WTC11 (cell line): ENCODE measurements at regions not wholly inside any gene's neighbourhood (a gene's known extent, or its start where the extent isn't known, plus 50 kb on each side); places are given as distances from the start of the nearest gene placed in this dataset.

Source experiments
- E2F4 ChIP-seq: sonication (generic); formaldehyde crosslinking; IDR thresholded peaks from 2 replicates; pipeline ENCODE4 v1.8.1; 2022; ENCODE audit warnings: low read depth, mild to moderate bottlenecking, moderate library complexity, missing genetic modification reagents, borderline replicate concordance
- IRF2 ChIP-seq: sonication (generic); formaldehyde crosslinking; IDR thresholded peaks from 2 replicates; pipeline ENCODE4 v1.8.0; 2022; ENCODE audit warnings: low read depth, missing genetic modification reagents, borderline replicate concordance
- KAT7 ChIP-seq: sonication (generic); formaldehyde crosslinking; IDR thresholded peaks from 2 replicates; pipeline ENCODE4 v1.8.1; 2023; ENCODE audit warnings: missing genetic modification reagents, mild to moderate bottlenecking, borderline replicate concordance
- MXD4 ChIP-seq: fragments of 250-450 bp; sonication (Bioruptor Pico); IDR thresholded peaks from 2 replicates; pipeline ENCODE4 v1.8.0; 2021; ENCODE audit warnings: mild to moderate bottlenecking, moderate library complexity, borderline replicate concordance
- NR1H2 ChIP-seq: sonication (generic); formaldehyde crosslinking; IDR thresholded peaks from 2 replicates; pipeline ENCODE4 v1.9.0; 2021; ENCODE audit warnings: mild to moderate bottlenecking, moderate library complexity, missing genetic modification reagents
- RELA ChIP-seq: sonication (generic); formaldehyde crosslinking; IDR thresholded peaks from 2 replicates; pipeline ENCODE4 v1.8.1; 2022; ENCODE audit warnings: missing genetic modification reagents, mild to moderate bottlenecking, borderline replicate concordance
- ZNF232 ChIP-seq: sonication (generic); formaldehyde crosslinking; IDR thresholded peaks from 2 replicates; pipeline ENCODE4 v1.8.0; 2022; ENCODE audit warnings: mild to moderate bottlenecking, missing genetic modification reagents
- TF ChIP-seq, protein P1 (sequence below): fragments of 200-600 bp; IDR thresholded peaks from 2 replicates; pipeline ENCODE4 v1.8.0; 2022; ENCODE audit warnings: antibody characterized with exemption

- TF ChIP-seq MXD4 (CRISPR knock-in tag) (no peak), ZNF232 (CRISPR knock-in tag) (no peak), NR1H2 (no peak), RELA (no peak), KAT7 (CRISPR knock-in tag) (no peak), E2F4 (CRISPR knock-in tag) (no peak), IRF2 (CRISPR knock-in tag) (no peak)
- TF ChIP-seq, protein P1, sequence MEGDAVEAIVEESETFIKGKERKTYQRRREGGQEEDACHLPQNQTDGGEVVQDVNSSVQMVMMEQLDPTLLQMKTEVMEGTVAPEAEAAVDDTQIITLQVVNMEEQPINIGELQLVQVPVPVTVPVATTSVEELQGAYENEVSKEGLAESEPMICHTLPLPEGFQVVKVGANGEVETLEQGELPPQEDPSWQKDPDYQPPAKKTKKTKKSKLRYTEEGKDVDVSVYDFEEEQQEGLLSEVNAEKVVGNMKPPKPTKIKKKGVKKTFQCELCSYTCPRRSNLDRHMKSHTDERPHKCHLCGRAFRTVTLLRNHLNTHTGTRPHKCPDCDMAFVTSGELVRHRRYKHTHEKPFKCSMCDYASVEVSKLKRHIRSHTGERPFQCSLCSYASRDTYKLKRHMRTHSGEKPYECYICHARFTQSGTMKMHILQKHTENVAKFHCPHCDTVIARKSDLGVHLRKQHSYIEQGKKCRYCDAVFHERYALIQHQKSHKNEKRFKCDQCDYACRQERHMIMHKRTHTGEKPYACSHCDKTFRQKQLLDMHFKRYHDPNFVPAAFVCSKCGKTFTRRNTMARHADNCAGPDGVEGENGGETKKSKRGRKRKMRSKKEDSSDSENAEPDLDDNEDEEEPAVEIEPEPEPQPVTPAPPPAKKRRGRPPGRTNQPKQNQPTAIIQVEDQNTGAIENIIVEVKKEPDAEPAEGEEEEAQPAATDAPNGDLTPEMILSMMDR = no peak
Observed at GRCh38 chr14:40685764-40686163, 920.9 kb upstream of the LRFN5 start.
